GM18873 (cell line): ENCODE measurements at regions not wholly inside any gene's neighbourhood (a gene's known extent, or its start where the extent isn't known, plus 50 kb on each side); places are given as distances from the start of the nearest gene placed in this dataset.

Source experiments
- ATAC-seq: cut with Tn5 transposase; IDR thresholded peaks from one replicate; pipeline ENCODE4 v1.9.1; 2021; ENCODE audit warnings: mild to moderate bottlenecking, moderate library complexity, moderate number of reproducible peaks; ENCODE audit not compliant: unreplicated experiment, low FRiP score

GRCh38 chr16:64321066-64321465, 800.8 kb downstream of the CDH11 start:
- no peak for ATAC-seq

- ATAC-seq, result no peak
These were observed 804.3 kb downstream of the CDH11 start for GRCh38 chr16:64317601-64318000.

- no peak for ATAC-seq
These were observed 808.1 kb downstream of the CDH11 start for GRCh38 chr16:64313726-64314125.

- ATAC-seq, result no peak
These were observed 808.9 kb downstream of the CDH11 start for GRCh38 chr16:64312980-64313379.

- ATAC-seq, result no peak
These were observed 809.6 kb downstream of the CDH11 start for GRCh38 chr16:64312292-64312691.

- no peak for ATAC-seq
These were observed 810.6 kb downstream of the CDH11 start for GRCh38 chr16:64311241-64311640.

- no peak for ATAC-seq
These were observed 812.3 kb downstream of the CDH11 start for GRCh38 chr16:64309398-64310110.

- ATAC-seq, result no peak
These were observed 813.1 kb downstream of the CDH11 start for GRCh38 chr16:64308721-64309120.

GRCh38 chr16:64307431-64307830, 814.4 kb downstream of the CDH11 start:
- ATAC-seq, result no peak

- ATAC-seq, result no peak
These were observed 816.2 kb downstream of the CDH11 start for GRCh38 chr16:64305663-64306062.

GRCh38 chr16:64304951-64305350, 816.9 kb downstream of the CDH11 start:
- ATAC-seq, result no peak

- no peak for ATAC-seq
These were observed 817.5 kb downstream of the CDH11 start for GRCh38 chr16:64304396-64304795.

- no peak for ATAC-seq
These were observed 823.8 kb downstream of the CDH11 start for GRCh38 chr16:64297863-64298600.

GRCh38 chr16:64295466-64295865, 826.4 kb downstream of the CDH11 start:
- no peak for ATAC-seq

GRCh38 chr16:64292953-64293352, 828.9 kb downstream of the CDH11 start:
- ATAC-seq, result no peak

GRCh38 chr16:64292161-64292560, 829.7 kb downstream of the CDH11 start:
- no peak for ATAC-seq

GRCh38 chr16:64290461-64290860, 831.4 kb downstream of the CDH11 start:
- no peak for ATAC-seq

- no peak for ATAC-seq
These were observed 834.0 kb downstream of the CDH11 start for GRCh38 chr16:64287655-64288528.

- ATAC-seq, result no peak
These were observed 839.7 kb downstream of the CDH11 start for GRCh38 chr16:64282181-64282580.

- ATAC-seq, result no peak
These were observed 841.5 kb downstream of the CDH11 start for GRCh38 chr16:64280317-64280716.

GRCh38 chr16:64278196-64278595, 843.7 kb downstream of the CDH11 start:
- no peak for ATAC-seq
